Tibial artery (tissue), 4 donors: ENCODE measurements at regions not wholly inside any gene's neighbourhood (a gene's known extent, or its start where the extent isn't known, plus 50 kb on each side); places are given as distances from the start of the nearest gene placed in this dataset.

Source experiments
- DNase-seq, 2 donors: peaks; one replicate each; pipeline ENCODE4 v3.0.0-alpha.2; 2019
- H3K27ac ChIP-seq, 2 donors: fragments of 200-600 bp; sonication (generic) in 1 of 2; 1 replicate in 1 of 2; 2 replicates in 1 of 2; pipeline ENCODE4 v1.5.1; 2018 to 2019; ENCODE audit warnings: mild to moderate bottlenecking in 1 of 2
- H3K27me3 ChIP-seq, 2 donors: fragments of 200-600 bp; sonication (generic) in 1 of 2; one replicate each; pipeline versions ENCODE4 v1.5.1 to v1.6.0; 2016 to 2019
- H3K36me3 ChIP-seq, 3 donors: fragments of 200-600 bp; sonication (generic) in 2 of 3; one replicate each; pipeline ENCODE4 v1.5.1; 2016 to 2019; ENCODE audit warnings: mild to moderate bottlenecking in 2 of 3
- H3K4me1 ChIP-seq, 4 donors: fragments of 200-600 bp; sonication (generic) in 2 of 4; 1 replicate in 3 of 4; 2 replicates in 1 of 4; pipeline ENCODE4 v1.5.1; 2016 to 2019
- H3K4me3 ChIP-seq, 2 donors: fragments of 200-600 bp; sonication (generic) in 1 of 2; 1 replicate in 1 of 2; 2 replicates in 1 of 2; pipeline ENCODE4 v1.5.1; 2018 to 2019; ENCODE audit warnings: mild to moderate bottlenecking in 2 of 2
- H3K9me3 ChIP-seq, 3 donors: fragments of 200-600 bp; sonication (generic) in 1 of 3; one replicate each; pipeline ENCODE4 v1.5.1; 2016 to 2019
- CTCF ChIP-seq, 2 experiments: fragments of 200-600 bp in 1 of 2; fragments of 450-650 bp in 1 of 2; IDR thresholded peaks; one replicate each; pipeline ENCODE4 v1.5.1; 2017 to 2019; ENCODE audit warnings: antibody characterized with exemption in 2 of 2, mild to moderate bottlenecking in 1 of 2, moderate library complexity in 1 of 2
- intact Hi-C: fragments of 100-400 bp; cut with DNase I; formaldehyde crosslinking; loops from one replicate; pipeline ENCODE4 v1.15.0; 2023; ENCODE audit warnings: low total_unique reads

GRCh38 chr10:130746311-130746710 is 565.2 kb downstream of the TCERG1L start:
- Histone ChIP-seq H3K36me3 (no peaks in the 10 kb centered on the region), H3K27ac (no peak overlapping the region), H3K9me3 (no peaks in the 10 kb centered on the region), H3K27me3 (peaks cover 0 to 16% of the 10 kb centered on the region in 2 donors), H3K4me3 (no peak overlapping the region), H3K4me1 (no peaks in the 10 kb centered on the region)
- intact Hi-C loops = no loop called here
- peak in 1 of 2 donors; percentile 33 for DNase-seq
- TF ChIP-seq CTCF (IDR thresholded peaks at IDR 0.05) = no peak

- Histone ChIP-seq H3K27me3 (peaks cover 0 to 13% of the 10 kb centered on the region in 2 donors), H3K4me3 (no peak overlapping the region), H3K4me1 (no peaks in the 10 kb centered on the region), H3K27ac (no peak overlapping the region), H3K9me3 (no peaks in the 10 kb centered on the region), H3K36me3 (no peaks in the 10 kb centered on the region)
- intact Hi-C loops = no loop called here
- DNase-seq = peak in 1 of 2 donors; percentile 16
- TF ChIP-seq CTCF (IDR thresholded peaks at IDR 0.05) = no peak
Measured at GRCh38 chr10:130747356-130747755, 564.2 kb downstream of the TCERG1L start.

GRCh38 chr10:130747946-130748345 is 563.6 kb downstream of the TCERG1L start:
- no peaks in the 10 kb centered on the region for H3K9me3 ChIP-seq
- intact Hi-C loops = no loop called here
- DNase-seq = peak in 1 of 2 donors; percentile 32
- peaks cover 0 to 13% of the 10 kb centered on the region in 2 donors for H3K27me3 ChIP-seq
- H3K4me3 ChIP-seq = no peak overlapping the region
- H3K4me1 ChIP-seq = no peaks in the 10 kb centered on the region
- no peaks in the 10 kb centered on the region for H3K36me3 ChIP-seq
- no peak overlapping the region for H3K27ac ChIP-seq
- TF ChIP-seq CTCF (IDR thresholded peaks at IDR 0.05) = no peak

- H3K27ac ChIP-seq = no peak overlapping the region
- no peak for TF ChIP-seq CTCF (IDR thresholded peaks at IDR 0.05)
- peaks cover 0 to 13% of the 10 kb centered on the region in 2 donors for H3K27me3 ChIP-seq
- H3K9me3 ChIP-seq = no peaks in the 10 kb centered on the region
- intact Hi-C loops = no loop called here
- H3K4me1 ChIP-seq = no peaks in the 10 kb centered on the region
- H3K4me3 ChIP-seq = no peak overlapping the region
- peak in 1 of 2 donors; percentile 38 for DNase-seq
- H3K36me3 ChIP-seq = no peaks in the 10 kb centered on the region
Measured at GRCh38 chr10:130748409-130749057, 563.0 kb downstream of the TCERG1L start.

GRCh38 chr10:130749911-130750310 is 561.6 kb downstream of the TCERG1L start:
- no peak for TF ChIP-seq CTCF (IDR thresholded peaks at IDR 0.05)
- DNase-seq = peak in 1 of 2 donors; percentile 29
- no peaks in the 10 kb centered on the region for H3K36me3 ChIP-seq
- no peak overlapping the region for H3K4me3 ChIP-seq
- no peak overlapping the region for H3K27ac ChIP-seq
- no peaks in the 10 kb centered on the region for H3K9me3 ChIP-seq
- H3K4me1 ChIP-seq = no peaks in the 10 kb centered on the region
- H3K27me3 ChIP-seq = peaks cover 0 to 8% of the 10 kb centered on the region in 2 donors
- intact Hi-C loops = no loop called here
